Activated CD4-positive, alpha-beta T cell treated with anti-CD3 and anti-CD28 coated beads, Interleukin-2, amount 50 U/mL, for 4 hours (primary cell): ENCODE measurements at regions not wholly inside any gene's neighbourhood (a gene's known extent, or its start where the extent isn't known, plus 50 kb on each side); places are given as distances from the start of the nearest gene placed in this dataset.

Source experiments
- DNase-seq, 2 experiments: peaks; one replicate each; pipeline ENCODE4 v3.0.0-alpha.2; 2020

- no peak for DNase-seq
Measured at GRCh38 chr14:41403360-41403759, 203.3 kb upstream of the LRFN5 start.

- DNase-seq, result no peak
Measured at GRCh38 chr14:41397926-41398325, 208.8 kb upstream of the LRFN5 start.

- DNase-seq, result no peak
Measured at GRCh38 chr14:41393512-41393911, 213.2 kb upstream of the LRFN5 start.

- DNase-seq, result no peak
Measured at GRCh38 chr14:41392226-41392625, 214.4 kb upstream of the LRFN5 start.

GRCh38 chr14:41389355-41389754, 217.3 kb upstream of the LRFN5 start:
- no peak for DNase-seq

GRCh38 chr14:41385797-41386196, 220.9 kb upstream of the LRFN5 start:
- no peak for DNase-seq

GRCh38 chr14:41380017-41380416, 226.7 kb upstream of the LRFN5 start:
- DNase-seq, result no peak

GRCh38 chr14:41378526-41378925, 228.2 kb upstream of the LRFN5 start:
- DNase-seq, result no peak

GRCh38 chr14:41377932-41378331, 228.7 kb upstream of the LRFN5 start:
- no peak for DNase-seq

GRCh38 chr14:41374092-41374491, 232.6 kb upstream of the LRFN5 start:
- no peak for DNase-seq

GRCh38 chr14:41362139-41362538, 244.5 kb upstream of the LRFN5 start:
- DNase-seq, result no peak

GRCh38 chr14:41360126-41360525, 246.6 kb upstream of the LRFN5 start:
- no peak for DNase-seq

- no peak for DNase-seq
Measured at GRCh38 chr14:41355866-41356265, 250.8 kb upstream of the LRFN5 start.

- no peak for DNase-seq
Measured at GRCh38 chr14:41350476-41350875, 256.2 kb upstream of the LRFN5 start.

- DNase-seq, result no peak
Measured at GRCh38 chr14:41349289-41349910, 257.3 kb upstream of the LRFN5 start.

GRCh38 chr14:41343857-41344256, 262.8 kb upstream of the LRFN5 start:
- DNase-seq, result no peak

- no peak for DNase-seq
Measured at GRCh38 chr14:41313196-41313595, 293.5 kb upstream of the LRFN5 start.

- DNase-seq, result no peak
Measured at GRCh38 chr14:41303506-41303905, 303.2 kb upstream of the LRFN5 start.

GRCh38 chr14:41302776-41303175, 303.9 kb upstream of the LRFN5 start:
- DNase-seq, result no peak

- DNase-seq, result no peak
Measured at GRCh38 chr14:41299924-41300323, 306.8 kb upstream of the LRFN5 start.

- DNase-seq, result no peak
Measured at GRCh38 chr14:41298328-41298690, 308.4 kb upstream of the LRFN5 start.

- DNase-seq, result no peak
Measured at GRCh38 chr14:41297576-41298327, 308.9 kb upstream of the LRFN5 start.

GRCh38 chr14:41295734-41296133, 310.9 kb upstream of the LRFN5 start:
- no peak for DNase-seq

- no peak for DNase-seq
Measured at GRCh38 chr14:41289025-41289424, 317.7 kb upstream of the LRFN5 start.

- DNase-seq, result no peak
Measured at GRCh38 chr14:41285186-41285748, 321.4 kb upstream of the LRFN5 start.
